ENCODE measurements at regions not wholly inside any gene's neighbourhood (a gene's known extent, or its start where the extent isn't known, plus 50 kb on each side); places are given as distances from the start of the nearest gene placed in this dataset.

- no peak for FAIRE-seq
- Histone ChIP-seq H4K20me1 (ENCODE audit: control insufficient read depth, extremely low read depth, insufficient read depth, low read length) (no peaks in the 10 kb centered on the region), H3K9me1 (ENCODE audit: control insufficient read depth, extremely low read depth, insufficient read depth, low read length) (no peaks in the 10 kb centered on the region), H3K27me3 (ENCODE audit: control insufficient read depth, extremely low read depth, insufficient read depth, low read length) (no peaks in the 10 kb centered on the region), H2AFZ (ENCODE audit: control insufficient read depth, low read length) (no peak overlapping the region), H3K4me1 (ENCODE audit: control insufficient read depth, extremely low read depth, insufficient read depth, low read length) (no peaks in the 10 kb centered on the region), H3K27ac (ENCODE audit: control insufficient read depth, insufficient read depth, low read length) (no peak overlapping the region), H3K4me3 (ENCODE audit: control insufficient read depth in 2 of 3, extremely low read depth in 1 of 3, insufficient read depth in 2 of 3, low read depth in 1 of 3, low read length in 3 of 3) (no peak overlapping the region), H3K9ac (ENCODE audit: control insufficient read depth, extremely low read depth, insufficient read depth, low read length) (no peak overlapping the region), H3K79me2 (ENCODE audit: control insufficient read depth, insufficient read depth, low read length) (no peaks in the 10 kb centered on the region), H3K36me3 (ENCODE audit: control insufficient read depth in 2 of 2, extremely low read depth in 1 of 2, insufficient read depth in 2 of 2, low read length in 2 of 2) (no peaks in the 10 kb centered on the region), H3K9me3 (ENCODE audit: control insufficient read depth, low read depth, low read length) (no peaks in the 10 kb centered on the region), H3K4me2 (ENCODE audit: control insufficient read depth, extremely low read depth, insufficient read depth, low read depth, low read length) (no peak overlapping the region)
- DNase-seq (ENCODE audit: low read depth, low spot score): no peak
- TF ChIP-seq EZH2 (IDR thresholded peaks at IDR 0.05; ENCODE audit: low read length) (no peak), CTCF (optimal IDR thresholded peaks at IDR 0.05 in 1 of 3, IDR thresholded peaks at IDR 0.05 in 1 of 3, conservative IDR thresholded peaks at IDR 0.05 in 1 of 3; ENCODE audit: extremely low read depth in 1 of 3, insufficient read depth in 2 of 3, low read length in 3 of 3) (no peak)
- dilution Hi-C loops (cut with MboI; ENCODE audit: extremely low pct_ligation_motif_present, low sequenced_read_pairs): no loop called here
Observed at GRCh38 chr3:25895443-25895842, 105.6 kb downstream of the OXSM start.

GRCh38 chr3:25897019-25897418, 107.1 kb downstream of the OXSM start:
- no peaks in the 10 kb centered on the region for H3K9me3 ChIP-seq (ENCODE audit: control insufficient read depth, low read depth, low read length)
- no peak overlapping the region for H2AFZ ChIP-seq (ENCODE audit: control insufficient read depth, low read length)
- dilution Hi-C loops (cut with MboI; ENCODE audit: extremely low pct_ligation_motif_present, low sequenced_read_pairs): no loop called here
- no peaks in the 10 kb centered on the region for H4K20me1 ChIP-seq (ENCODE audit: control insufficient read depth, extremely low read depth, insufficient read depth, low read length)
- no peak for TF ChIP-seq EZH2 (IDR thresholded peaks at IDR 0.05; ENCODE audit: low read length)
- peak in 2 of 3 experiments; percentile 26 to 52 for TF ChIP-seq CTCF (optimal IDR thresholded peaks at IDR 0.05 in 1 of 3, IDR thresholded peaks at IDR 0.05 in 1 of 3, conservative IDR thresholded peaks at IDR 0.05 in 1 of 3; ENCODE audit: extremely low read depth in 1 of 3, insufficient read depth in 2 of 3, low read length in 3 of 3)
- no peak for FAIRE-seq
- no peaks in the 10 kb centered on the region for H3K36me3 ChIP-seq (ENCODE audit: control insufficient read depth in 2 of 2, extremely low read depth in 1 of 2, insufficient read depth in 2 of 2, low read length in 2 of 2)
- H3K9me1 ChIP-seq (ENCODE audit: control insufficient read depth, extremely low read depth, insufficient read depth, low read length): no peaks in the 10 kb centered on the region
- H3K4me1 ChIP-seq (ENCODE audit: control insufficient read depth, extremely low read depth, insufficient read depth, low read length): no peaks in the 10 kb centered on the region
- DNase-seq (ENCODE audit: low read depth, low spot score): no peak
- H3K4me3 ChIP-seq (ENCODE audit: control insufficient read depth in 2 of 3, extremely low read depth in 1 of 3, insufficient read depth in 2 of 3, low read depth in 1 of 3, low read length in 3 of 3): no peak overlapping the region
- H3K27ac ChIP-seq (ENCODE audit: control insufficient read depth, insufficient read depth, low read length): no peak overlapping the region
- H3K79me2 ChIP-seq (ENCODE audit: control insufficient read depth, insufficient read depth, low read length): no peaks in the 10 kb centered on the region
- no peak overlapping the region for H3K9ac ChIP-seq (ENCODE audit: control insufficient read depth, extremely low read depth, insufficient read depth, low read length)
- no peaks in the 10 kb centered on the region for H3K27me3 ChIP-seq (ENCODE audit: control insufficient read depth, extremely low read depth, insufficient read depth, low read length)
- no peak overlapping the region for H3K4me2 ChIP-seq (ENCODE audit: control insufficient read depth, extremely low read depth, insufficient read depth, low read depth, low read length)

Data from keratinocyte (primary cell).